ENCODE measurements at regions not wholly inside any gene's neighbourhood (a gene's known extent, or its start where the extent isn't known, plus 50 kb on each side); places are given as distances from the start of the nearest gene placed in this dataset.

DNA sequence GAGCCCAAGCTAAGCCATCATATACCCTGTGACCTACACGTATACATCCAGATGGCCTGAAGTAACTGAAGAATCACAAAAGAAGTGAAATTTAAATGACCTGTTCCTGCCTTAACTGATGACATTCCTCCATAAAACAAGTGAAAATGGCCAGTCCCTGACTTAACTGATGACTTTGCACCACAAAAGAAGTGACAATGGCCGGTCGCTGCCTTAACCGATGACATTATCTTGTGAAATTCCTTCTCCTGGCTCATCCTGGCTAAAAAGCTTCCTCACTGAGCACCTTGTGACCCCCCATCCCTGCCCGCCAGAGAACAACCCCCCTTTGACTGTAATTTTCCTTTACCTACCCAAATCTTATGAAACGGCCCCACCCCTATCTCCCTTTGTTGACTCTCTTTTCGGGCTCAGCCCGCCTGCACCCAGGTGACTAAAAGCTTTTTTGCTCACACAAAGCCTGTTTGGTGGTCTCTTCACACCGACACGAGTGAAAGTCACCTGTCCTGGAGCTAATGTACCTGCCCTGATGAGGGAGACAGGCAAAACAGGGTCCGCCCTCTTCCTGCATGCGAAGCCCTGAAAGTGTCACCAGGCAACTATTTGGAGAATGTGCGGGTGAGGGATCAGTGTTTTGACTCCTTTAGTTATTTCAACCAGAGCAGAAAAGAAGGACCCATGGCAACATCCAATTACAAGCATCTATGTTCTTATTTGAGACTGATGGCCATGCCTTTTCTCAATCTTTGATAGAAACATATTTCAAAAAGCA, 266.1 kb downstream of the SMARCA2 start:
- TF ChIP-seq, protein P1, sequence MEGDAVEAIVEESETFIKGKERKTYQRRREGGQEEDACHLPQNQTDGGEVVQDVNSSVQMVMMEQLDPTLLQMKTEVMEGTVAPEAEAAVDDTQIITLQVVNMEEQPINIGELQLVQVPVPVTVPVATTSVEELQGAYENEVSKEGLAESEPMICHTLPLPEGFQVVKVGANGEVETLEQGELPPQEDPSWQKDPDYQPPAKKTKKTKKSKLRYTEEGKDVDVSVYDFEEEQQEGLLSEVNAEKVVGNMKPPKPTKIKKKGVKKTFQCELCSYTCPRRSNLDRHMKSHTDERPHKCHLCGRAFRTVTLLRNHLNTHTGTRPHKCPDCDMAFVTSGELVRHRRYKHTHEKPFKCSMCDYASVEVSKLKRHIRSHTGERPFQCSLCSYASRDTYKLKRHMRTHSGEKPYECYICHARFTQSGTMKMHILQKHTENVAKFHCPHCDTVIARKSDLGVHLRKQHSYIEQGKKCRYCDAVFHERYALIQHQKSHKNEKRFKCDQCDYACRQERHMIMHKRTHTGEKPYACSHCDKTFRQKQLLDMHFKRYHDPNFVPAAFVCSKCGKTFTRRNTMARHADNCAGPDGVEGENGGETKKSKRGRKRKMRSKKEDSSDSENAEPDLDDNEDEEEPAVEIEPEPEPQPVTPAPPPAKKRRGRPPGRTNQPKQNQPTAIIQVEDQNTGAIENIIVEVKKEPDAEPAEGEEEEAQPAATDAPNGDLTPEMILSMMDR (IDR thresholded peaks at IDR 0.05; ENCODE audit: low read depth, low read length), result no peak
- TF ChIP-seq EZH2phosphoT487 (IDR thresholded peaks at IDR 0.05; ENCODE audit: low read depth), result no peak

Data from OCI-LY3 (cell line).